ENCODE measurements at regions not wholly inside any gene's neighbourhood (a gene's known extent, or its start where the extent isn't known, plus 50 kb on each side); places are given as distances from the start of the nearest gene placed in this dataset.
"Not testable (repeated sequence)": the region's sequence is repeated elsewhere in the genome, so short reads cannot be mapped to it uniquely, and the experiment has no call there.

DNA sequence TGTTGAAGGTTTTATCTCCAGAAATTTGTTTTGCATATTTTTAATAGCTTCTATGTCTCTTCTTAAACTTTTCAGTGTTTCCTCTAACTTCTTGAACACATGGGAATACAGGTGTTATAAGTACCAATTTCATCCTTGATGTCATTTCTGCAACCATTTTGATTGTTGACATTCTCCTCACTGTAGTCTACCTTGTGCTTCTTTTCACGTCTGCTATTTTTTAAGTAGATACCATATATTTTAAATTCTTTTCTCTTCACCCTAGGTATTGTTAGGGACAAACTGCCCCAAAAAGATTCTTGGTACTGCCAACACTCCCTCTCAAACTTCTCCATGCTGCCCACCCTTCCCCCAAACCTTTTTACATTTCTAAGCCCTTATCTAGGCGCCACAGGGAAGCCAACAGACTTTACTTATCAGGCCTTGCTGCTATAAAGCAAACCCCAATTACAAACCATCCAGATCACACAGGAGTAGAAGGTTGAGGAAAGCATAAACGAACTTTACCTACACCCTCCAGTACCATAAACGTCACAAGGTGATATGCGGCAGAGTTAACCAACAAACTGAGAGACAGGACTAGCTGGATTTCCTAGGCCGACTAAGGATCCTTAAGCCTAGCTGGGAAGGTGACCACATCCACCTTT, 1165.3 kb downstream of the TAF11L14 start:
- DNase-seq (ENCODE audit: low read depth) = no peak

- DNase-seq (ENCODE audit: low read depth) = no peak
Measured at GRCh38 chr5:18800293-18801025, 1166.2 kb downstream of the TAF11L14 start.

DNA sequence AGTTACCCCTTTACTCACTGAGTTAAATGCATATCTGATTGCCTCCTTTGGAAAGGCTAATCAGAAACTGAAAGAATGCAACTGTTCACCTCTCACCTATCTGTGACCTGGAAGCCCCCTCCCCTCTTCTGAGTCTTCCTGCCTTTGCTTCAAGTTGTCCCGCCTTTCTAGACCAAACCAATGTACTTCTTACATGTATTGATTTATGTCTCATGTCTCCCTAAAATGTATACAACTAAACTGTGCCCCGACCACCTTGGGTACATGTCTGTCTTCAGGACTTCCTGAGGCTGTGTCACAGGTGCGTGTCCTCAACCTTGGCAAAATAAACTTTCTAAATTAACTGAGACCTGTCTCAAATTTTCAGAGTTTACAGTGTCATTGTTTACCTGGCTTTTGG, 1167.2 kb downstream of the TAF11L14 start:
- not testable (repeated sequence) for DNase-seq (ENCODE audit: low read depth)

DNA sequence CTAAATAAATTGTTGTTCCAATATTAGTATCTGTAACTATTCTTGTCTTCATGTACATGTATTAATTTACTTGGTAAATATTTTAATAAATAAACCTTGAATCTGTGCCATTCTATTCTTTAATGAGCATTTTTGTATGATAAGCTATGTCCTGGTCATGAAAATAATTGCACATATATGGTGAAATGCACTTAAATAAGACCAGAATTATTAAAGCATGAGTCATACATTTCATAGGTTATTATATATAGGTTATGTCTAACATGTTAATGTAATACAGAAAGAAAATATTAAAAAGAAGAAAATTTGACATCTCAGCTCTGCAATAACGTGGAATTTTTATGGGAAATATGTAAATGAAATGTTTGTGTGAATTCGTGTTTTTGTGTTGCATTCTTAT, 1168.1 kb downstream of the TAF11L14 start:
- DNase-seq (ENCODE audit: low read depth) = no peak

DNA sequence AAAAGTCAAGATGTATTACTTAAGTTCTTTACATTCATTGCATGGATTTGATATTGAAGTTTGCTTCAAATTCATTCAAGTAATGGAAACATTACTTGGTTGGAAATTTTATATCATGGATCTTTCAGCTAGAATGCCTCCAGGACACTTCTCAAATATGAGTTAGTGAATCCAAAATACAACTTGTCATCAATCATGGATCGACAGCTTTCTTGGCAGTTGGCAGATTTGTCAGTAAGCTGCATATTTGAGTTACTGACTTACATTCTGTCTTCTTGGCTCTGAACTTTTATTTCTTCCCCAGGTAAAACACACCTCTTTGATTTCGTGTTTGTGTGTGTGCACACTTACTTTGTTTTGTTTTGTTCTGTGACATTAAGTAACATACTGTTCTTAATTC, 1171.1 kb downstream of the TAF11L14 start:
- no peak for DNase-seq (ENCODE audit: low read depth)

GRCh38 chr5:18807256-18808149, 1173.2 kb downstream of the TAF11L14 start:
- DNase-seq (ENCODE audit: low read depth) = no peak

DNA sequence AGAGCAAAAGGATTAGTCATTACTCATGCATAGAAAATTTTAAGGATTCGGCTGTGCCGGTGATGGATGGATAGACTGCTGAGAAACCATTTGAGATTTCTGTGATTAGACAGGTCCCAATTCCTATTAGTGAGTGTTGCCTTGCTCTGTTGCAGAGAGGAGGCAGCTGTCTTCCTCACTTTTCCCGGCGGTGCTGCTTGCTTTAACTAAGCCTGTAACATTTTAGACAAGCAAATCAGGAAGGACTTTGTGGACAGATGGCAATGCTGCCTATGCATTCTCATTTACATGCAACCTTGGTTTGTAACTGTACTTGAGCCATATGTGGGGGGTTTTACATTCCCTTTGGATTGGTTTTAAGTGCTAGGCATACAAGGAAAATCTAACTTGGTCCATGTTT, 1176.3 kb downstream of the CDH18 start:
- DNase-seq (ENCODE audit: low read depth) = no peak

GRCh38 chr5:18828351-18828750, 1159.6 kb downstream of the CDH18 start:
- no peak for DNase-seq (ENCODE audit: low read depth)

DNA sequence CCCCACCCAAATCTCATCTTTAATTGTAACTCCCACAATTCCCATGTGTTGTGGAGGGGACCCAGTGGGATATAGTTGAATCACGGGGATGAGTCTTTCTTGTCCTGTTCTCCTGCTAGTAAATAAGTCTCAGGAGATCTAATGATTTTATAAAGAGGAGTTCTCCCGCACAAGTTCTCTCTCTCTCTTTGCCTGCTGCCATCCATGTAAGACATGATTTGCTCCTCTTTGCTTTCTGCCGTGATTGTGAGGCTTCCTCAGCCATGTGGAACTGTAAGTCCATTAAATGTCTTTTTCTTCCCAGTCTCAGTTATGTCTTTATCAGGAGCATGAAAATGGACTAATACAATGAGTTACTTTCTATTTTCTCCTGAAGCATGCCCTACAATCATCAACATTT, 1158.5 kb downstream of the CDH18 start:
- DNase-seq (ENCODE audit: low read depth) = no peak

GRCh38 chr5:18850216-18850615, 1137.8 kb downstream of the CDH18 start:
- no peak for DNase-seq (ENCODE audit: low read depth)

GRCh38 chr5:18872978-18873377, 1115.0 kb downstream of the CDH18 start:
- no peak for DNase-seq (ENCODE audit: low read depth)

DNA sequence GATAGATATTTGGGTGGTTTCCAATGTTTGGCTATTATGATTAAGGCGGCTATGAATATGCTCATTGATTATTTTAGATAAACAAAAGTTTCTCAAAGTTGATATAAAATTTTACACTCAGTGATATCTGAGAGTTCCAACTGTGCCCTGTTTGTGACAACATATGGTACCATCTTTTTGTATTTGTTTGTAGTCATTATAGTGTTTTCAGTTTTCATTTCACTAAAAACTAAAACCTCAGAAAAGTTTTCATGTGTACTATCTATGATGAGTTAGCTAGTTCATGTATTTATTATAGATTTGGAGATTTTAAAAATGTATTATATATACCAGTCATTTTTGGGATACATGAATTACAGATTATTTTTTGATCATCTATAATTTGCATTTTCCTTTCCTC, 1111.4 kb downstream of the CDH18 start:
- no peak for DNase-seq (ENCODE audit: low read depth)

- DNase-seq (ENCODE audit: low read depth) = no peak
Measured at GRCh38 chr5:18881615-18882014, 1106.4 kb downstream of the CDH18 start.

- DNase-seq (ENCODE audit: low read depth) = no peak
Measured at GRCh38 chr5:18882154-18882553, 1105.8 kb downstream of the CDH18 start.

- DNase-seq (ENCODE audit: low read depth) = no peak
Measured at GRCh38 chr5:18888821-18889220, 1099.2 kb downstream of the CDH18 start.

GRCh38 chr5:18900644-18901043, 1087.4 kb downstream of the CDH18 start:
- no peak for DNase-seq (ENCODE audit: low read depth)

DNA sequence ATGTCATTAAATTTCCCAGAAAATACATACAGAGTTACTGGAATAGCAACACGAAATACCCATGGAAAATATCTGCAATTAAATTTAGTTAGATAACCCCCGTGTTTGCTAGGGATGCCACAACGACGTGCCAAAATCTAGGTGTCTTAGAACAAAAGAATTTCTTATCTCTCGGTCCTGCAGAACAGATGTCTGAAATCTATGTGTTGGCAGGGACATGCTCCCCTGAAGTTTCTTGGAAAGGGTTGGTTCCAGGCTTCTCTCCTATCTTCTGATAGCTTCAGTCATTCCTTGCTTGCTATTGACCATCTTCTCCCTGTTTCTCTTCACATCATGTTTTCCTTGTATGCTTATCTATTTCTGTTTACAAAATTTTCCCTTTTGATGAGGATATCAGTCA, 1067.0 kb downstream of the CDH18 start:
- no peak for DNase-seq (ENCODE audit: low read depth)

- no peak for DNase-seq (ENCODE audit: low read depth)
Measured at GRCh38 chr5:18932081-18932480, 1055.9 kb downstream of the CDH18 start.

- no peak for DNase-seq (ENCODE audit: low read depth)
Measured at GRCh38 chr5:18944771-18945170, 1043.2 kb downstream of the CDH18 start.

- no peak for DNase-seq (ENCODE audit: low read depth)
Measured at GRCh38 chr5:18954239-18954638, 1033.8 kb downstream of the CDH18 start.

DNA sequence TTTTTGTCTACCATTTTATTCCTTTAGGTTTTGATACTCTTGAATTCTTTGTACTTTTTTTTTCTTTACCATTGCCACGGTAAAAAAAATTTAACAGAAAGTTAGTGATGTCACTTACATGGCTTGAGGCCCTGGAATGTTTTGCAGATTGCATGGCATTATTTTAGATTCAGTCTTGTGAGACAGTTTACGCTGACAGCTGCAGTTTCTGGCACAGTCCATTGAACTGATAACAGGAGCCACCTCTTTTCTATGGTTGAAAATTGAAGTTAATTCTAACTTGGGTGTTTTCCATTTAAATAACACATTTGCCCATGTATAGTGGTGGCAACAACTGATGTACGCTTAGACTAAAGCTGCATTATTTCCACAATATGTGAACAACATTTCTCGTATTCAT, 1028.5 kb downstream of the CDH18 start:
- DNase-seq (ENCODE audit: low read depth) = no peak

GRCh38 chr5:18961234-18961633, 1026.8 kb downstream of the CDH18 start:
- DNase-seq (ENCODE audit: low read depth) = no peak

DNA sequence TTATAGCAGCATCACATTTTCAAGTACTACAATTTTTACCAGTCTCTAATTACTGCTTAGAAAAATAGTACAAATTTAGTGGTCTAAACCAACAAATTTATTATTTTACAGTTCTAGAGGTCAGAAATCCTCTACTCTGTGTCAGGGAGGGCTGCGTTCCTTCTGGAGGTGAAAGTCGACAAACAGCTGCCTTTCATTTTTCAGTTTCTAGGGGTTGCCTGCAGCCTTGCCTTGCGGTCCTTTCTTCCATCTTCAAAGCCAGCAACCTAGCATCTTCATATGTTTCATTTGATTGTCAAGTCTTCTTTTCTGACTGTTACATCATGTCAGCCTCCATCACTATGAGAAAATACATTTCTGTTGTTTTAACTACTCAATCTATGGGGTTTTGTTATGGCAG, 1022.1 kb downstream of the CDH18 start:
- DNase-seq (ENCODE audit: low read depth) = no peak

Measured in stimulated activated CD8-positive, alpha-beta memory T cell treated with anti-CD3 and anti-CD28 coated beads, Interleukin-12 subunit alpha, Interleukin-12 subunit beta, amount 100 ng/mL, for 1 hour (primary cell).